Parathyroid adenoma (tissue), 2 donors: ENCODE measurements at regions not wholly inside any gene's neighbourhood (a gene's known extent, or its start where the extent isn't known, plus 50 kb on each side); places are given as distances from the start of the nearest gene placed in this dataset.

Experiments used
- H2AFZ ChIP-seq: fragments of 300-600 bp; sonication (generic); one replicate; pipeline ENCODE4 v1.7.0; 2017; ENCODE audit warnings: antibody characterized with exemption, mild to moderate bottlenecking
- H3K27ac ChIP-seq: fragments of 300-600 bp; sonication (generic); one replicate; pipeline ENCODE4 v1.7.0; 2017
- H3K27me3 ChIP-seq: fragments of 300-600 bp; sonication (generic); one replicate; pipeline ENCODE4 v1.7.0; 2017; ENCODE audit warnings: low read length; ENCODE audit not compliant: control insufficient read depth, insufficient read depth
- H3K36me3 ChIP-seq: fragments of 300-600 bp; sonication (generic); one replicate; pipeline ENCODE4 v1.7.0; 2017; ENCODE audit warnings: low read length; ENCODE audit not compliant: control insufficient read depth, insufficient read depth
- H3K4me1 ChIP-seq: fragments of 300-600 bp; sonication (generic); one replicate; pipeline ENCODE4 v1.7.0; 2017; ENCODE audit warnings: control low read depth
- H3K4me2 ChIP-seq: fragments of 300-600 bp; sonication (generic); one replicate; pipeline ENCODE4 v1.7.0; 2017; ENCODE audit warnings: low read length
- H3K4me3 ChIP-seq: fragments of 300-600 bp; sonication (generic); one replicate; pipeline ENCODE4 v1.7.0; 2017; ENCODE audit warnings: low read depth, low read length
- H3K79me2 ChIP-seq: fragments of 300-600 bp; sonication (generic); one replicate; pipeline ENCODE4 v1.7.0; 2017; ENCODE audit warnings: control low read depth
- H3K9ac ChIP-seq: fragments of 300-600 bp; sonication (generic); one replicate; pipeline ENCODE4 v1.7.0; 2017; ENCODE audit warnings: mild to moderate bottlenecking
- H3K9me3 ChIP-seq: fragments of 300-600 bp; sonication (generic); one replicate; pipeline ENCODE4 v1.7.0; 2017; ENCODE audit warnings: low read length; ENCODE audit not compliant: control insufficient read depth
- CTCF ChIP-seq: fragments of 300-600 bp; sonication (generic); IDR thresholded peaks from one replicate; pipeline ENCODE4 v1.7.0; 2017; ENCODE audit warnings: antibody characterized with exemption, mild to moderate bottlenecking
- donor health status: primary hyperparathyroidism.

- no peak for TF ChIP-seq CTCF
- Histone ChIP-seq H3K9ac (no peak overlapping the region), H3K36me3 (no peaks in the 10 kb centered on the region)
These were observed 147.5 kb downstream of the CAAP1 start for GRCh38 chr9:26745111-26745510.

GRCh38 chr9:26744191-26744965 is 148.2 kb downstream of the CAAP1 start:
- Histone ChIP-seq H3K27me3 (no peaks in the 10 kb centered on the region), H3K27ac (no peak overlapping the region), H3K79me2 (no peaks in the 10 kb centered on the region), H3K9me3 (no peaks in the 10 kb centered on the region), H3K4me3 (no peak overlapping the region), H3K4me1 (no peaks in the 10 kb centered on the region), H3K36me3 (no peaks in the 10 kb centered on the region), H3K4me2 (no peak overlapping the region), H2AFZ (no peak overlapping the region), H3K9ac (no peak overlapping the region)
- TF ChIP-seq CTCF = peak; percentile 69

More at GRCh38 chr9:26745111-26745510, 147.5 kb downstream of the CAAP1 start:
- no peak overlapping the region for H2AFZ ChIP-seq
- H3K27me3 ChIP-seq = no peaks in the 10 kb centered on the region
- no peak overlapping the region for H3K27ac ChIP-seq
- no peak overlapping the region for H3K4me3 ChIP-seq
- H3K4me2 ChIP-seq = no peak overlapping the region
- H3K9me3 ChIP-seq = no peaks in the 10 kb centered on the region
- H3K79me2 ChIP-seq = no peaks in the 10 kb centered on the region
- no peaks in the 10 kb centered on the region for H3K4me1 ChIP-seq

GRCh38 chr9:26742828-26743476 is 149.7 kb downstream of the CAAP1 start:
- Histone ChIP-seq H2AFZ (no peak overlapping the region), H3K4me3 (no peak overlapping the region), H3K27ac (no peak overlapping the region), H3K9me3 (no peaks in the 10 kb centered on the region), H3K79me2 (no peaks in the 10 kb centered on the region), H3K9ac (no peak overlapping the region), H3K27me3 (no peaks in the 10 kb centered on the region), H3K4me2 (no peak overlapping the region), H3K36me3 (no peaks in the 10 kb centered on the region), H3K4me1 (no peaks in the 10 kb centered on the region)
- TF ChIP-seq CTCF = no peak

- Histone ChIP-seq H3K27me3 (no peaks in the 10 kb centered on the region), H3K27ac (no peak overlapping the region), H3K36me3 (no peaks in the 10 kb centered on the region), H2AFZ (no peak overlapping the region), H3K4me1 (no peaks in the 10 kb centered on the region), H3K9me3 (no peaks in the 10 kb centered on the region), H3K4me3 (no peak overlapping the region), H3K4me2 (no peak overlapping the region), H3K79me2 (no peaks in the 10 kb centered on the region), H3K9ac (no peak overlapping the region)
- no peak for TF ChIP-seq CTCF
These were observed 157.4 kb downstream of the CAAP1 start for GRCh38 chr9:26735160-26735559.
